Peyer's patch (tissue), 4 donors: ENCODE measurements at regions not wholly inside any gene's neighbourhood (a gene's known extent, or its start where the extent isn't known, plus 50 kb on each side); places are given as distances from the start of the nearest gene placed in this dataset.

Experiments
- CTCF ChIP-seq, 6 experiments: fragments of 450-650 bp in 4 of 6; fragments of 200-600 bp in 2 of 6; sonication (generic) in 1 of 6; IDR thresholded peaks; one replicate each; pipeline ENCODE4 v1.5.1; 2017 to 2019; ENCODE audit warnings: antibody characterized with exemption in 6 of 6, mild to moderate bottlenecking in 3 of 6, moderate library complexity in 1 of 6
- POLR2A ChIP-seq, 2 donors: fragments of 450-650 bp; IDR thresholded peaks; one replicate each; pipeline ENCODE4 v1.5.1; 2017; ENCODE audit warnings: antibody characterized with exemption in 2 of 2, mild to moderate bottlenecking in 2 of 2, moderate library complexity in 2 of 2

- TF ChIP-seq CTCF (IDR thresholded peaks at IDR 0.05) (no peak), POLR2A (IDR thresholded peaks at IDR 0.05) (no peak)
Observed at GRCh38 chr5:68849906-68850305, 243.9 kb upstream of the SLC30A5 start.
